Suprapubic skin (tissue), 3 donors: ENCODE measurements at regions not wholly inside any gene's neighbourhood (a gene's known extent, or its start where the extent isn't known, plus 50 kb on each side); places are given as distances from the start of the nearest gene placed in this dataset.

ENCODE experiments used
- CTCF ChIP-seq, 2 donors: fragments of 200-600 bp in 1 of 2; fragments of 450-650 bp in 1 of 2; sonication (generic) in 1 of 2; IDR thresholded peaks; one replicate each; pipeline ENCODE4 v1.5.1; 2016 to 2019; ENCODE audit warnings: antibody characterized with exemption in 2 of 2, mild to moderate bottlenecking in 1 of 2, moderate library complexity in 1 of 2
- EP300 ChIP-seq: sonication (generic); formaldehyde crosslinking; IDR thresholded peaks from one replicate; pipeline ENCODE4 v1.6.1; 2017; ENCODE audit warnings: antibody characterized with exemption
- POLR2A ChIP-seq, 2 donors: fragments of 450-650 bp; IDR thresholded peaks; one replicate each; pipeline ENCODE4 v1.6.1; 2017; ENCODE audit warnings: antibody characterized with exemption in 2 of 2, mild to moderate bottlenecking in 2 of 2, moderate library complexity in 2 of 2

GRCh38 chr9:120183615-120184014 lies 396.4 kb downstream of the CDK5RAP2 start:
- TF ChIP-seq CTCF (IDR thresholded peaks at IDR 0.05) (no peak), POLR2A (IDR thresholded peaks at IDR 0.05) (no peak), EP300 (no peak)
